RWPE1 (cell line): ENCODE measurements at regions not wholly inside any gene's neighbourhood (a gene's known extent, or its start where the extent isn't known, plus 50 kb on each side); places are given as distances from the start of the nearest gene placed in this dataset.

Experiments used
- CTCF ChIA-PET: fragments of 350-600 bp; sonication (Branson Sonifier 250); formaldehyde crosslinking; extraction: SDS; loops from one replicate; lab custom pipeline; 2021; lab: Yijun Ruan, JAX
- POLR2A ChIA-PET: fragments of 400-600 bp; formaldehyde crosslinking; extraction: SDS; loops from one replicate; lab custom pipeline; 2020; ENCODE audit warnings: antibody characterized with exemption; ENCODE audit not compliant: low non-redundant PET; lab: Yijun Ruan, JAX
- DNase-seq: peaks from one replicate; pipeline ENCODE4 v3.0.0; 2012; ENCODE audit warnings: low spot score
- H3K27ac ChIP-seq: fragments of 450-650 bp; 2 replicates; pipeline ENCODE4 v1.5.1; 2017
- CTCF ChIP-seq: fragments of 450-650 bp; conservative IDR thresholded peaks from 2 replicates; pipeline ENCODE4 v1.5.1; 2017; ENCODE audit warnings: low read depth, mild to moderate bottlenecking

- CTCF ChIA-PET = interaction anchor here (0.6 kb wide), 1 partner anchor 10 kb away, joined by 4 read pairs; no protein-coding TSS in a partner anchor
- DNase-seq = no peak
- TF ChIP-seq CTCF = no peak
- H3K27ac ChIP-seq = no peak overlapping the region
- POLR2A ChIA-PET = interaction anchor here (0.6 kb wide), 1 partner anchor 1032 kb away, joined by 3 read pairs; no protein-coding TSS in a partner anchor
Measured at GRCh38 chr13:109968876-109969577, 182.6 kb upstream of the IRS2 start.

- H3K27ac ChIP-seq = no peak overlapping the region
- CTCF ChIA-PET = interaction anchor here (0.6 kb wide), 1 partner anchor 17 kb away, joined by 6 read pairs; no protein-coding TSS in a partner anchor
- POLR2A ChIA-PET = no interaction called here
- DNase-seq = no peak
- no peak for TF ChIP-seq CTCF
Measured at GRCh38 chr13:109963960-109964563, 177.7 kb upstream of the IRS2 start.

GRCh38 chr13:109963384-109963783 lies 177.0 kb upstream of the IRS2 start:
- H3K27ac ChIP-seq = no peak overlapping the region
- DNase-seq = no peak
- CTCF ChIA-PET = interaction anchor here (0.6 kb wide), 1 partner anchor 17 kb away, joined by 6 read pairs; no protein-coding TSS in a partner anchor
- no peak for TF ChIP-seq CTCF
- POLR2A ChIA-PET = no interaction called here

- CTCF ChIA-PET = no interaction called here
Measured at GRCh38 chr13:109959903-109960302, 173.5 kb upstream of the IRS2 start.

GRCh38 chr13:109957875-109958274 lies 171.5 kb upstream of the IRS2 start:
- no peak overlapping the region for H3K27ac ChIP-seq
- ChIA-PET CTCF (no interaction called here), POLR2A (no interaction called here)
- TF ChIP-seq CTCF = no peak
- DNase-seq = no peak

More at GRCh38 chr13:109959903-109960302, 173.5 kb upstream of the IRS2 start:
- no peak for TF ChIP-seq CTCF
- POLR2A ChIA-PET = no interaction called here
- no peak for DNase-seq
- H3K27ac ChIP-seq = no peak overlapping the region

GRCh38 chr13:109955598-109955997 lies 169.2 kb upstream of the IRS2 start:
- DNase-seq = no peak
- POLR2A ChIA-PET = no interaction called here
- no peak for TF ChIP-seq CTCF
- H3K27ac ChIP-seq = no peak overlapping the region
- CTCF ChIA-PET = no interaction called here
